ENCODE measurements at regions not wholly inside any gene's neighbourhood (a gene's known extent, or its start where the extent isn't known, plus 50 kb on each side); places are given as distances from the start of the nearest gene placed in this dataset.
"Not testable (repeated sequence)": the region's sequence is repeated elsewhere in the genome, so short reads cannot be mapped to it uniquely, and the experiment has no call there.

- TF ChIP-seq ZC3H10 (CRISPR knock-in tag; IDR thresholded peaks at IDR 0.05), result no peak
- no peak for TF ChIP-seq ZNF8 (CRISPR knock-in tag; IDR thresholded peaks at IDR 0.05)
- peak; percentile 57; the same call in 1 of the 2 replicates for TF ChIP-seq CSRNP3 (CRISPR knock-in tag; IDR thresholded peaks at IDR 0.05)
- TF ChIP-seq PATZ1 (CRISPR knock-in tag; IDR thresholded peaks at IDR 0.05; ENCODE audit: borderline replicate concordance), result peak; percentile 40; the same call in 1 of the 2 replicates
- no peak for TF ChIP-seq ZNF70 (CRISPR knock-in tag; IDR thresholded peaks at IDR 0.05)
- no peak for TF ChIP-seq ZNF565 (CRISPR knock-in tag; conservative IDR thresholded peaks at IDR 0.05; ENCODE audit: low read depth)
- peak; percentile 77; the same call in 1 of the 2 replicates for TF ChIP-seq CREB5 (CRISPR knock-in tag; IDR thresholded peaks at IDR 0.05; ENCODE audit: low read depth)
- TF ChIP-seq ARNTL (CRISPR knock-in tag; IDR thresholded peaks at IDR 0.05; ENCODE audit: borderline replicate concordance, low read depth), result no peak
- TF ChIP-seq TCF4 (CRISPR knock-in tag; IDR thresholded peaks at IDR 0.05; ENCODE audit: borderline replicate concordance), result peak; percentile 85
- TF ChIP-seq ZFP3 (CRISPR knock-in tag; IDR thresholded peaks at IDR 0.05), result peak; percentile 62; the same call in 1 of the 2 replicates
- TF ChIP-seq ISL1 (CRISPR knock-in tag; IDR thresholded peaks at IDR 0.05), result peak; percentile 96
- TF ChIP-seq TOX (CRISPR knock-in tag; IDR thresholded peaks at IDR 0.05; ENCODE audit: borderline replicate concordance), result no peak
- TF ChIP-seq SNAI2 (CRISPR knock-in tag; IDR thresholded peaks at IDR 0.05), result 0 out of 2 replicates have a peak, but pooled peaks have one; percentile 81
- TF ChIP-seq ESRRG (CRISPR knock-in tag; IDR thresholded peaks at IDR 0.05), result 0 out of 2 replicates have a peak, but pooled peaks have one; percentile 81
- peak; percentile 83; the same call in 1 of the 2 replicates for TF ChIP-seq GLIS3 (CRISPR knock-in tag; IDR thresholded peaks at IDR 0.05)
- TF ChIP-seq PPARA (CRISPR knock-in tag; IDR thresholded peaks at IDR 0.05; ENCODE audit: borderline replicate concordance), result no peak
- no peak; the same call in 1 of the 2 replicates for TF ChIP-seq ZFP30 (CRISPR knock-in tag; IDR thresholded peaks at IDR 0.05)
- TF ChIP-seq CSDC2 (CRISPR knock-in tag; IDR thresholded peaks at IDR 0.05), result peak; percentile 64; the same call in 1 of the 2 replicates
- no peak for TF ChIP-seq RARB (CRISPR knock-in tag; IDR thresholded peaks at IDR 0.05)
- TF ChIP-seq BACH2 (CRISPR knock-in tag; IDR thresholded peaks at IDR 0.05; ENCODE audit: borderline replicate concordance), result no peak
- TF ChIP-seq TSHZ2 (CRISPR knock-in tag; IDR thresholded peaks at IDR 0.05), result peak; percentile 96
- TF ChIP-seq POU6F1 (CRISPR knock-in tag; IDR thresholded peaks at IDR 0.05; ENCODE audit: borderline replicate concordance, low read depth), result no peak
- no peak for TF ChIP-seq OSR1 (CRISPR knock-in tag; IDR thresholded peaks at IDR 0.05)
- ATAC-seq, result no peak; the same call in 2 of the 3 replicates
Measured at GRCh38 chr5:93941897-93942296, 200.5 kb upstream of the POU5F2 start.

GRCh38 chr5:93933269-93933668 lies 191.9 kb upstream of the POU5F2 start:
- ATAC-seq, result not testable (repeated sequence)

GRCh38 chr5:93930098-93930497 lies 188.7 kb upstream of the POU5F2 start:
- no peak; the same call in 2 of the 3 replicates for ATAC-seq
- no peak for TF ChIP-seq ZNF8 (CRISPR knock-in tag; IDR thresholded peaks at IDR 0.05)
- peak; percentile 87; the same call in 1 of the 2 replicates for TF ChIP-seq TCF4 (CRISPR knock-in tag; IDR thresholded peaks at IDR 0.05; ENCODE audit: borderline replicate concordance)
- no peak for TF ChIP-seq ZFP30 (CRISPR knock-in tag; IDR thresholded peaks at IDR 0.05)
- no peak for TF ChIP-seq ZNF70 (CRISPR knock-in tag; IDR thresholded peaks at IDR 0.05)
- no peak for TF ChIP-seq TOX (CRISPR knock-in tag; IDR thresholded peaks at IDR 0.05; ENCODE audit: borderline replicate concordance)
- TF ChIP-seq PATZ1 (CRISPR knock-in tag; IDR thresholded peaks at IDR 0.05; ENCODE audit: borderline replicate concordance), result no peak
- TF ChIP-seq ZC3H10 (CRISPR knock-in tag; IDR thresholded peaks at IDR 0.05), result no peak
- peak; percentile 82; the same call in 1 of the 2 replicates for TF ChIP-seq TSHZ2 (CRISPR knock-in tag; IDR thresholded peaks at IDR 0.05)
- TF ChIP-seq GLIS3 (CRISPR knock-in tag; IDR thresholded peaks at IDR 0.05), result no peak
